Neural progenitor cell (in vitro differentiated cells): ENCODE measurements at regions not wholly inside any gene's neighbourhood (a gene's known extent, or its start where the extent isn't known, plus 50 kb on each side); places are given as distances from the start of the nearest gene placed in this dataset.

ENCODE experiments used
- DNase-seq: peaks from one replicate; pipeline ENCODE4 v3.0.0-alpha.2; 2016; ENCODE audit warnings: low spot score
- H2AFZ ChIP-seq: fragments of 200-600 bp; sonication (generic); replicated peaks from 2 replicates; pipeline ENCODE4 v1.6.1; 2016; ENCODE audit warnings: antibody characterized with exemption
- H3F3A ChIP-seq: fragments of 200-600 bp; sonication (generic); 2 replicates; pipeline ENCODE4 v1.6.1; 2016; ENCODE audit warnings: antibody characterized with exemption, low read depth
- H3K27ac ChIP-seq: fragments of 200-600 bp; sonication (generic); 2 replicates; pipeline ENCODE4 v1.5.1; 2016; ENCODE audit warnings: mild to moderate bottlenecking
- H3K27me3 ChIP-seq: fragments of 200-600 bp; sonication (generic); 2 replicates; pipeline ENCODE4 v1.6.1; 2016; ENCODE audit warnings: mild to moderate bottlenecking, moderate library complexity
- H3K36me3 ChIP-seq: fragments of 200-600 bp; sonication (generic); 2 replicates; pipeline ENCODE4 v1.5.1; 2016
- H3K4me1 ChIP-seq: fragments of 200-600 bp; sonication (generic); 2 replicates; pipeline ENCODE4 v1.6.1; 2016; ENCODE audit warnings: mixed run types
- H3K4me2 ChIP-seq: fragments of 200-600 bp; sonication (generic); 2 replicates; pipeline ENCODE4 v1.6.1; 2016
- H3K4me3 ChIP-seq: fragments of 200-600 bp; sonication (generic); 2 replicates; pipeline ENCODE4 v1.5.1; 2016
- H3K79me2 ChIP-seq: fragments of 200-600 bp; sonication (generic); 2 replicates; pipeline ENCODE4 v1.6.1; 2016; ENCODE audit warnings: low read depth
- H3K9ac ChIP-seq: fragments of 200-600 bp; sonication (generic); 2 replicates; pipeline ENCODE4 v1.6.1; 2016
- H3K9me3 ChIP-seq: fragments of 200-600 bp; sonication (generic); 2 replicates; pipeline ENCODE4 v1.5.1; 2016; ENCODE audit warnings: low read depth
- H4K20me1 ChIP-seq: fragments of 200-600 bp; sonication (generic); 2 replicates; pipeline ENCODE4 v1.6.1; 2016; ENCODE audit warnings: low read depth
- H3K27ac Mint-ChIP-seq: 3 replicates; pipeline ENCODE4 v1.8.0; 2021; ENCODE audit warnings: mixed read lengths
- H3K27me3 Mint-ChIP-seq: 2 replicates; pipeline ENCODE4 v1.8.0; 2022; ENCODE audit warnings: low read depth, mild to moderate bottlenecking, inconsistent platforms, moderate library complexity, mixed read lengths; ENCODE audit not compliant: insufficient read depth
- H3K36me3 Mint-ChIP-seq: 3 replicates; pipeline ENCODE4 v1.8.0; 2021; ENCODE audit warnings: mixed read lengths
- H3K4me1 Mint-ChIP-seq: 3 replicates; pipeline ENCODE4 v1.8.0; 2021; ENCODE audit warnings: mixed read lengths
- H3K4me3 Mint-ChIP-seq: 3 replicates; pipeline ENCODE4 v1.8.0; 2021; ENCODE audit warnings: mild to moderate bottlenecking, moderate library complexity, mixed read lengths
- H3K9me3 Mint-ChIP-seq: 3 replicates; pipeline ENCODE4 v1.8.0; 2020; ENCODE audit warnings: mixed read lengths
- CTCF ChIP-seq: fragments of 200-600 bp; sonication (generic); IDR thresholded peaks from 2 replicates; pipeline ENCODE4 v1.5.1; 2017; ENCODE audit warnings: antibody characterized with exemption, mild to moderate bottlenecking
- EZH2 ChIP-seq: fragments of 200-600 bp; sonication (generic); IDR thresholded peaks from 2 replicates; pipeline ENCODE4 v1.6.1; 2017; ENCODE audit warnings: antibody characterized with exemption, mild to moderate bottlenecking, moderate library complexity
- EZH2phosphoT487 ChIP-seq: fragments of 200-600 bp; sonication (generic); IDR thresholded peaks from 2 replicates; pipeline ENCODE4 v1.6.1; 2017; ENCODE audit warnings: antibody characterized with exemption

GRCh38 chr20:23151008-23151703, 65.0 kb upstream of the CD93 start:
- Histone ChIP-seq H3K27me3 (no peaks in the 10 kb centered on the region), H3K4me1 (no peaks in the 10 kb centered on the region), H3K4me3 (no peak overlapping the region), H2AFZ (no peak overlapping the region), H3K4me2 (no peak overlapping the region), H3K79me2 (no peaks in the 10 kb centered on the region), H3K27ac (no peak overlapping the region), H3K9me3 (no peaks in the 10 kb centered on the region), H3K36me3 (no peaks in the 10 kb centered on the region), H3K9ac (no peak overlapping the region), H3F3A (no peaks in the 10 kb centered on the region), H4K20me1 (no peaks in the 10 kb centered on the region)
- H3K27me3 Mint-ChIP-seq, result peaks cover 14% of the 10 kb centered on the region
- H3K9me3 Mint-ChIP-seq, result peaks cover 4% of the 10 kb centered on the region
- DNase-seq, result no peak
- no peak overlapping the region for H3K4me3 Mint-ChIP-seq
- no peak for TF ChIP-seq CTCF
- no peak for TF ChIP-seq EZH2phosphoT487
- no peak for TF ChIP-seq EZH2
- peak overlapping the region; percentile 33 for H3K27ac Mint-ChIP-seq
- peaks cover 9% of the 10 kb centered on the region for H3K4me1 Mint-ChIP-seq
- H3K36me3 Mint-ChIP-seq, result no peaks in the 10 kb centered on the region

- H2AFZ ChIP-seq, result no peak overlapping the region
- no peak for DNase-seq
- H4K20me1 ChIP-seq, result no peaks in the 10 kb centered on the region
- no peaks in the 10 kb centered on the region for H3F3A ChIP-seq
- peaks cover 10% of the 10 kb centered on the region for H3K4me1 Mint-ChIP-seq
- H3K9me3 Mint-ChIP-seq, result peaks cover 4% of the 10 kb centered on the region
- H3K27ac ChIP-seq, result no peak overlapping the region
- no peaks in the 10 kb centered on the region for H3K27me3 ChIP-seq
- TF ChIP-seq CTCF, result no peak
- TF ChIP-seq EZH2, result no peak
- TF ChIP-seq EZH2phosphoT487, result no peak
- no peak overlapping the region for H3K27ac Mint-ChIP-seq
- H3K4me2 ChIP-seq, result no peak overlapping the region
- no peak overlapping the region for H3K4me3 Mint-ChIP-seq
- H3K27me3 Mint-ChIP-seq, result peaks cover 14% of the 10 kb centered on the region
- no peaks in the 10 kb centered on the region for H3K36me3 ChIP-seq
- no peaks in the 10 kb centered on the region for H3K4me1 ChIP-seq
- H3K79me2 ChIP-seq, result no peaks in the 10 kb centered on the region
- no peaks in the 10 kb centered on the region for H3K9me3 ChIP-seq
- H3K9ac ChIP-seq, result no peak overlapping the region
- no peak overlapping the region for H3K4me3 ChIP-seq
- no peaks in the 10 kb centered on the region for H3K36me3 Mint-ChIP-seq
Observed at GRCh38 chr20:23150304-23151007, 64.3 kb upstream of the CD93 start.

DNA sequence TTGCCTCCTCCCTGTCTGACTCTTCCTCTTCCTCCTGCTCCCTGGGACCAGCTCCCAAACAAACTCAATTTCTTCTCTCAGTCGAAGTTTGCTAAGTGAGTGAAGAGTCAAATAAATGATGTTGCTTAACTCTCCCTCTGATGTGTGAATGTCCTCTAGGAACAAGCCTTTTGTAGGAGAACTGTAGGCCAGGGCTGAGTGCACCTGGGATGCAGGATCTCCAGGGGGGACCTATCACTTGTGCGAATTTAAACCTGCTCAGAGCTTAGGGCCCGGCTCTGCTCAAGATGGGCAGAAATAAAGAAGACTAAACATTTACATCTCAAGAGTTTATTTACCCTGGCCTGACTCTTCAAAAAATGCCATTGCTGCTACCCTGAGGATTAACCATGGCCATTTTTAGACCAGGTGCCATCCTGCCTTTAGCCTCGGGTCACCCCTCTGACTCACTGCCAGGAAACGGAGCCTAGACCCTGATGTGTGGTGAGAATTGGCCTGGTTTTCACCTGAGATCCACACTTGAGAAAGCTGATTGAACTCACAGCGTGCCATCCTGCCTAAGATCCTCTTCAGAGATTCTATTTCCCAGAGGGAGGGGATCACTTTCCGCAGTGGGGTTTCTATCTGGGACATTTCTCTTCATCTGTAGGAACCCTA, 63.6 kb upstream of the CD93 start:
- Histone ChIP-seq H3K27ac (no peak overlapping the region), H3K27me3 (no peaks in the 10 kb centered on the region), H3K4me1 (no peaks in the 10 kb centered on the region), H4K20me1 (no peaks in the 10 kb centered on the region), H2AFZ (no peak overlapping the region), H3F3A (no peaks in the 10 kb centered on the region), H3K79me2 (no peaks in the 10 kb centered on the region), H3K9me3 (no peaks in the 10 kb centered on the region), H3K9ac (no peak overlapping the region), H3K4me3 (no peak overlapping the region), H3K4me2 (no peak overlapping the region), H3K36me3 (no peaks in the 10 kb centered on the region)
- H3K9me3 Mint-ChIP-seq, result peaks cover 6% of the 10 kb centered on the region
- no peak for TF ChIP-seq CTCF
- TF ChIP-seq EZH2phosphoT487, result no peak
- no peak for TF ChIP-seq EZH2
- no peak overlapping the region for H3K4me3 Mint-ChIP-seq
- H3K27ac Mint-ChIP-seq, result no peak overlapping the region
- no peak for DNase-seq
- H3K36me3 Mint-ChIP-seq, result no peaks in the 10 kb centered on the region
- H3K27me3 Mint-ChIP-seq, result peaks cover 14% of the 10 kb centered on the region
- peaks cover 15% of the 10 kb centered on the region for H3K4me1 Mint-ChIP-seq
